GM18520 (cell line): ENCODE measurements at regions not wholly inside any gene's neighbourhood (a gene's known extent, or its start where the extent isn't known, plus 50 kb on each side); places are given as distances from the start of the nearest gene placed in this dataset.
"Not testable (repeated sequence)": the region's sequence is repeated elsewhere in the genome, so short reads cannot be mapped to it uniquely, and the experiment has no call there.

Experiments
- ATAC-seq: cut with Tn5 transposase; IDR thresholded peaks from one replicate; pipeline ENCODE4 v1.9.1; 2021; ENCODE audit not compliant: unreplicated experiment

DNA sequence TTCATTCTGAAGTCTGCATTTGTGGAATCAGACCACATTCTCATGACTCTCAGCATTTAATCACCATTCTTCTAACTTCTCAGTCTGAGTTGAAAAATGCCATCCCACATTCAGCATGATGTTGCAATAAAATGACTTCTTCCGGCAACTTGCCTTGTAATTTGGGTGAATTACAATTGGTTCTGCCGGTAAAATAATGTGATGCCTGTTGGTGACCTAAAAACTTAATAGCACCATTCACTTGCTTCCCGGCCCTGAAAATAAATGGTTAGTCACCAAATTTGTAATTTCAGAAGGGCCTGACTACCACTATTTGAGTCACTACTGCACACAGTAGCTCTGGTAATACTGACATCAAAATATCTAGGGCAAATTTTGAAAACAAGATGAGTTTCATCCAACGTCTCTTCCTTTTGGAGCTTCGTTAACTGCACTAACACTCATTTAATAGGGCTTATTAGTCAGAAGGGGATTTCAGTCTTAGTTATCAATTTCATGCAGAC, 637.1 kb upstream of the CHAC2 start:
- peak; percentile 42 for ATAC-seq

DNA sequence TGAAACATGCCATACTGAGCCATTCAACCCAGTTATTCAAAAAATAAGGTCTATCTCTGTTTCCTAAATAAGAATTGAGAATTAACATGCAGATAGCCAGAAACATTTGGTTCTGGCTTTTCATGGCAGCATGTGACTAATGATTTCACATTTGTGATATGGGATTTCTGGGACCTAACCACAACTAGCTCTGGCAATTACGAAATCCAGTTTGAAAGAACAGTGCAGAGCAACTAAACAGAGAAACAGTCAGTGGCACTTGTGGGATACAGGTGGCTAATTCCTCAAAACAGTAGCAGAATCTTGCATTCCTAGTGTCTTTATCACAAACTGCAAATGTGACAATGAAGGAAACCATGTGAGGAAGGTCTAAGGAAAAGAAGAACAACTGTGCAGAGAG, 637.8 kb upstream of the CHAC2 start:
- ATAC-seq: no peak

DNA sequence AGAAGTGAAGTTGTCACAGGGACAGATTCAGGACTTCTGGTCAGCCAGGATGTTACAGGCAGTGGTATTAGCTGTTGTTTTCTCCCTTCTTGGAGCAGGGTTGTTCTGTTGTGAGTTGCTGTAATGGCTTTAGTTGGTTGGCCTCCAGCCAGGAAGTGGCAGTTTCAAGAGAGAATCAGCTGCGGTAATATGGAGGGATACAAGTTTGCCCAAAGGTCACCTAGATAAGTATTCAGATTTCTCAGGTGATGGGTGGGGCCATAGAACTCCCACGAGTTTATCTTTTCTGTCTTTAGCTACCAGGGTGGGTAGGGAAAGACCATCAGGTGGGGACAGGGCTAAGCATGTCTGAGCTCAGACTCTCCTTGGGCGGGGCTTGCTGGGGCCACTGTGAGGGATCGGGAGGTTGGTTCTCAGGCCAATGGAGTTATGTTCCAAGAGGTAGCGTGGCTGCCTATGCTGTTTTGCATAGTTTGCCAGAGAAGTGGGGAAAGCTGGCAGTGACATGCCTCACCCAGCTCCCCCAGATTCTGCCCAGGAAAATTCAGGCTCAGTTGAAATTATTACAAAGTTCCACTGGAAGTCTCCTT, 640.4 kb upstream of the CHAC2 start:
- ATAC-seq: no peak

DNA sequence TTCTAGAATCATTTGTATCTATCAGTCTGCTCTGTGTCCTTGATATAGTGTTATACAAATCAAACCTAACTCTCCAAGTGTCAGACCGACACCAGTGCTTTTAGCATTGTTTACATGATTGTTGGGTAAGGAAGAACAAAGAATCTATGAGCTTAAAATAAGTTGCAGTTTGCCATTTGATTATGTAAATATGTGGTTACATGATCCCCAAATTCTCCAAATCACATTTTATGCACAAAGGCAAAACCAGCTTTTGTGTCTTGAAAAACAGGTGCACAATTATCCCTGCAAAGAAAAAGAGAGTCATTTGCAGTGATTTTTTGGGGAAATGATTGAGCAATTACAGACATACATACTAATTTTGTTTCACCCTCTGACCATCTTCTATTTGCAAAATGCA, 652.6 kb upstream of the CHAC2 start:
- ATAC-seq: no peak

DNA sequence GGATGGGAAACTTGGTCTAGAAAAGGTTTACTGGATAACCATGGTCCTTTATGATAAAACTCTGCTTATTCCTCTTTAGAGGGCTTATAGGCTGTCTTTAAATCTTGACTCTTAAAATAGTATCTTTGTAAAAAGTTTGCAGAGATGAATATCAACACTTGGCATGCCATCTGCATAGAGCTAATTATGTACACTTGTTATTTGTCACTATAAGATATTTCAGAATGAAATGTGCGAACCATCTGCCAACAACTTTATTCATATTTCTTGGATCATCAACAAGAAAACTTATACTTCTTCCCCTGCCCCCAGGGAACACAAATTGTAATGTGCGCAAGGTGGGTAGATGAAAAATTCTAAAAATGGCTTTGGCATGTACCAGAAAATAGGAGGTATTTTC, 653.0 kb upstream of the CHAC2 start:
- no peak for ATAC-seq

DNA sequence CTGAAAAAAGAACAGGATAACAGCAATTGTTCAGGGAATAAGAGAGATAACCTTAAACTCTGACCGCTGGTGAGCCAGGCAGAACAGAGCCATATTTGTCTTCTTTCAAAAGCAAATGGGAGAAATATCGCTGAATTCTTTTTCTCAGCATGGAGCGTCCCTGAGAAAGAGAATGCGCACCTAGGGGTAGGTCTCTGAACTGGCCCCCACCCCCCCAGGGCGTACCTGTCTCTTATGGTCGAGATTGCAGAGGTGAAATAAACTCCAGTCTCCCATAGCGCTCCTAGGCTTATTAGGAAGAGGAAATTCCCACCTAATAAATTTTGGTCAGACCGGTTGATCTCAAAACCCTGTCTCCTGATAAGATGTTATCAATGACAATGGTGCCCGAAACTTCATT, 655.2 kb upstream of the CHAC2 start:
- ATAC-seq: not testable (repeated sequence)

DNA sequence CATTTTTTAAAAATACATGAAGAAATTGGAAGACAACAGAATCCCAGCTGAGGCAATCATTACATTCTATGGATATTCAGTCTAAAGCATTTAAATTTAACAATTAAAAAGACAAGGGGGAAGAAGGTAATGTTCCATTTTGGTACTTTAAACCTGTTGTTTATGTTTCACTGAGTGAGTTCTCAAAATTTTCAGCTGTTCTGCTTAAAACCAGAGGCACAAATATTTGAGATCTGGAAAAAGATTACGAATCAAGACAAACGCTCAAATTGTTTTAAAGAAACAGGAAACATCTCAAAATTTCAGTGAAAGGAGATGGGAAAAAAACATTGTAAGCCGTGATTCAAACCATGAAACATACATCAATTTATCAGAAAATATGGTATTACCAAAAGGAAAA, 656.2 kb upstream of the CHAC2 start:
- ATAC-seq: no peak

DNA sequence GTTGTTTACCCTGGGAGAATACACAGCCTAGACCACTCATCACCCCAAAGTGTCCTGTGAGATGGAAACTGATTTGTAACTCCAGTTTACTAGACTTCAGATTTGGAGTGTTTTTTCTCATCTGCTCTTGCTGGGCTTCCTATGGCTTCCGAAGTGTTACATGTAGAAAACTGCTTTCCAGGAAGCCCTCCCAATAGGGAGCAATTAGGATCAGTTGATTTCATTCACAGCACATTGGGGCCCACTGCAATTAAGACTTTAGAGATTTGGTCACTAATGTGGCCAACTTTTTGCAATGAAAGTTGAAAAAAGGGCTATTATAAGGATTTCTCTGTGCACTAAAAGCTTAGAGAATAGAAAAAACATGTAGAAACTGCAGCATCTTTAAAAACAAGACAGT, 656.6 kb upstream of the CHAC2 start:
- no peak for ATAC-seq

DNA sequence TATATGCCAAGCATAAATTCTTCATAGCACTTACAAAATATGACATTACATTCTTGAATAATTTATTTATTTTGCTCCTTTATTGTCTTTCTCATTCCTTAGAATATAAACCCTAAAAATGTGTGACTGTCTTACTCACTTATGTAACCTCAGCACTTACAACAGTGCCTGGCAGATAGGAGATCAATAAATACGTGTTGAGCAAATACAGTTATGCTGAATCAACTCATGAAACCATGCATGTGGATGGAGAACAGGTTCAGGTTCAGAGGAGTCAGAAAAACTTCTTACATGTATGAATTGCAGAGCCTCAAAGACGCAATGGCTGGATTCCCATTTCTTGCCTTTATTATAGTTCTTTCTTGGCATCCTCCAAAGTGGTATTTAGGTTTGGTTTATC, 659.4 kb upstream of the CHAC2 start:
- ATAC-seq: no peak

DNA sequence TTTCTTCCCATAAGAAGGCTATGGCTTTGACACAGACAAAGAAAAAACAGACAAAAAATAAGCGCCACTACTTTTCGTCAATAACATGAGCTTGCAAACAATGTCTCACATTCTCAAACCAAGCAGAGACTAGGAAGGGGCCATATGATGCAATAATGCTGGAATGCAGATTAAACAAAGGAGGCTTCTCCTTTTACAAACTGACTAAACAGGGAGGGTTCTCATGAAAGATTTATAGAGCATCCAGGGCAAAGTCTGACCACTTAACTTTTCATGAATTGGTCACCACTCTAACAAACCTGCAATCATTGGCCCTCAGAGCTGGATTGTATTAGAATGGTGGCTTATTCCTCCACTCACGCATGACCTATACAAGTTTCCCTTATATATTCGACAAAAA, 663.3 kb upstream of the CHAC2 start:
- ATAC-seq: no peak

DNA sequence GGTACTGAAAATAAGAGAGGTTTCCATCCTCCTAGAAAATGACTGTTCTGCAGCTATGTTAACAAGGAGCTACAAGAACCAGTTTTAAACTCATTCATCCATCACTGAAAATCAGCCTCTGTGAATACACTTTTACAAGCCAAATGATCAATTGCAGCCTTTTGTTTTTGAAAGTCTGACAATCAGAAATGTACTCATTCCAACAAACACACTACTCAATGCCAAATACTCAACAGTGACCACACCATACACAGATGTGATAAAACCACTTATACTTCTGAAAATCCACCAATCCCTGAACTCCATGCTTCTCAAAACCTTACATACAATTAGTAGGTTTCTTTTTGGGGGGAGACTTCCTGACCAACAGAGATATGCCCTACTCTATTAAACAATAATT, 663.9 kb upstream of the CHAC2 start:
- ATAC-seq: no peak

DNA sequence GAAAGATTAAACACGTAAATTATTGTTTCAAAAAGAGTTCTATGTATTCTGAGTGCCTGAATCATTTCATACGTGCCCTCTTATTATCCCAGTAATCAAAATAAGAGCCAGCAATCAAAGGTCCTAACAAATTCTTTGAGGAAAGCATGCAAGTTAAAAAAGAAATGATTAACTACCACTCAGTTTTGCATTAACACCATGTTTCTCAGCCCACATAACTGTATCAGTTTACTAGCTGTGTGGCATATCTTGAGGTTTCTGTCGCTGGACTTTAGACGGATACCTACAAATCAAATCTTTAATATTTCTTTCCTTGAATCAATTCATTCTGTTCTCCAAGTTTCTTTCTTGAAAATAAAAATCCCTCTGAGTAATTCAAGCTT, 668.9 kb upstream of the CHAC2 start:
- ATAC-seq: no peak

DNA sequence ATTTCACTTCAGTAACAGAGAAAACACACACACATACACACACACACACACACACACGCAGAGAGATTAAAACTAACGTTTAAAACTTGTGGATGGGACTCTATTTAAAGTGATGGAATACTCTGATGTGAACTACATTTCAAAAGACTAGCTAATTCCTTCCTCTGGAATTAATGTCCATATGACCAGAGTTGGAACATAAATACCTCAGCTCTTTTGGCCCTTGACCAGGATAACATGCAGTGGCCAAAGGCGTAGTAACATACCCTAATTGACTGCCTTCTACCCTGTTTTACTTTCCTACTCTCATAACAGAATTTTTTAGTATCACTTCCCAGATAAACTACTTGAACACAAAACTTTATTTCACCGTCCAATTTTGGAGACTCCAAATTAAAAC, 671.3 kb upstream of the CHAC2 start:
- ATAC-seq: no peak

DNA sequence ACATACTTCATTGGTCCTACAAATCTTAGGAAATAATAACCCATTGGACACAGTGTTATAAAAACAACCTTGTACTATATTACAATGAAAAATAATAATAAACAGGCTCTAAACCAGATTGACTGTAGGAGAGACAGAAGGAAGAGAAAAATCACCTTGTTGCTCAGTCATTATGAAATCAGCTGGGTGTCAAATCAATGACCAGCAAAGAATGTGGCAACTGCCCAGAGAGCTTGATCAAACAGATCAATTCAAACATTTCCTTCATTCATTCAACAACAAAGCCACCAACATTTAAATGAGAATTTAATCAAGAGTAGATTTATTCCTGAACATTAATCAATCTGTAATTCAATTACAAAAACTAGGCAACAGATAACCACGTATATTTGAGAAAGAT, 671.9 kb upstream of the CHAC2 start:
- no peak for ATAC-seq

DNA sequence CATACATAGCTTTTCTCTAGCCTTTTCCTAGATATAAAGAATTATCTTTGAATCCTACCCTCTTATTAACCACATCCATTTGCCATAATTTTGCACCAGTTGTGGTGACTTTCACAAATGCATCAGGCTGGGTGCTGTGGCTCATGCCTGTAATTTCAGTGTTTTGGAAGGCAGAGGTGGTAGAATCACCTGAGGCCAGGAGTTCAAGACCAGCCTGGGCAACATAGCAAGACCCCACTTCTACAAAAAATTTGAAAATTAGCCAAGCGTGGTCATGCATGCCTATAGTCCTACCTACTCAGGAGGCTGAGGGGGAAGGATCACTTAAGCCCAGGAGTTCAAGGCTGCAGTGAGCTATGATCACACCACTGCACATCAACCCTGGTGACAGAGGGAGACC, 672.4 kb upstream of the CHAC2 start:
- no peak for ATAC-seq

DNA sequence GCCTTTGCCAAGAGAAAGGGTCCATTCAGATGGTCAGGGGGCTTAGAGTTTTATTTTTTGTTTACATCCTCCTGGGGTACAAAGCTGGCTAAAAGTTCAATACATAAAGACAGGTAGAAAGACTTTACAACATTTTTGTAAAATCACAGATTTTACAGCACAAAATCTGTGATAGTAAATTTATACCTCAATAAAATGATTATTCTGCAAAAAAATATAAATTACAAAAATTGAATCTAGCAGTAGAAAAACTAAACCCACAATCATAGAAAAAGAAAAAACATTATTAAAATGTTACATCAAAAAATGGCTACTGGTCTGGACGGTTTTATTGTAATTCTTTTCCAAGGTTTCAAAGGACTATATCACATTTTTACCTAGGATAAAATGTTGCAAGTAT, 674.2 kb upstream of the CHAC2 start:
- no peak for ATAC-seq

DNA sequence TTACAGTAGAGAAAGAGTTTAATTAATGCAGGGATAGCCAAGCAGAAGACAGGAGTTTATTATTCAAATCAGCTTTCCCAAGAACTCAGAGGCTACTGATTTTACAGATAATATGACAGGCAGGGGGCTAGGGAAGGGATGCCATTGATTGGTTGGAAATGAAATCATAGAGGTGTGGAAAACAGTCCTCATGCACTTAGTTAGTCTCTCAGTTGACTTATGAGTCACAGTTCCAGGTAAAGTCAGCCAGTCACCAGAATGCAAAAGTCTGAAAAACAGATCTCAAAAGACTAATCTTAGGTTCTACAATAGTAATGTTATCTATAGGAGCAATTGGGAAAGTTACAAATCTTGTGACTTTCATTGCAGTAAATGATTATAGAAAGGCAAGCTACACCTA, 676.4 kb upstream of the CHAC2 start:
- no peak for ATAC-seq

DNA sequence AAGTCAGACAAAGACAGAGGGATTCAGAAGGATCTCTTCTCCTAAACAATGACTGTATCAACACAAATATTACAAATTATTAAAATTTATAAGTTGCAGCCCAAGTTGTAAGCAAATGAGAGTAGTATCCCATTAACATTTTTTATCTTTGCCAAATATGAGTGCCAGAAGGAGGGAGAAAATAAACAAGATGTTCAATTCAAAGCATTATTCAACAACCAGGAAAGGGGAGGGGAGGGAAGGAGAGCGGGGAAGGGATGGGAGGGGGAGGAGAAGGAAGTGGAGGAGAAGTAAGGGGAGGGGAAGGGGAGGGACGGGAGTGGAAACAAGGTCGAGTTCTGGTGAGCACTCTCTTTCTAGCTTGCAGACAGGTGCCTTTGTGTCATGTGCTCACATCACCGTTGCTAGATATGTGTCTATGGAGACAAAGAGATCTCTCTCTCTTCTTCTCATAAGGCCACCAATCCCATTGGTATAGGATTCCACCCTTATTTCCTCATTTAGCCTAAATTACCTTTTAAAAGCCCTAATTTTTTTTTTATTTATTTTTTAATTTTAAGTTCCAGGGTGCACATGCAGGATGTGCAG, 679.6 kb upstream of the CHAC2 start:
- no peak for ATAC-seq

DNA sequence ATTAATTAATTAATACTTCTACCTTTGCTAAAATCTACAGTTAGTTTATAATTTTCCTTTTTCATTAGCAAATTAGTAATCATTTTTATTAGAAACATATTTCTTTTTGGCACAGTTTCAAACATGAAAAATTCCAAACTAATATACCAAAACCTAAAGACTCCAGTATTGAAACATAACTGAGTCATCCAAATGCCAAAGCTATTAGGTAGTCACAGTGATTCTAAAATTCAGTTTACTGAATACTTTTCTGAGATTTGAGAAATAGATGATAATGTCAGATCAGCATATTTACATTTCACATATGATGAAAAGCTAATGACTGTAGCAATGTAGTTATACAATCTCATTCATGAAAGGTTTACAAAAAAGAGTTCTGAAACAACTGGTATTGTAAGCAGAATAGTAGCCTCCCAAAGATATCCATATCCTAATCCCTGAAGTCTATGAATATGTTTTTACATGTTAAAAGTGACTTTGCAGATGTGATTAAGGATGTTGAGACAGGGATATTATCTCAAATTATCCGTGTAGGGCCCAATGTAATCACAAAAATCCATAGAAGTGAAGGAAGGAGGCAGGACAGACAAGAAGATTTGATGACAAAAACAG, 680.2 kb upstream of the CHAC2 start:
- no peak for ATAC-seq

DNA sequence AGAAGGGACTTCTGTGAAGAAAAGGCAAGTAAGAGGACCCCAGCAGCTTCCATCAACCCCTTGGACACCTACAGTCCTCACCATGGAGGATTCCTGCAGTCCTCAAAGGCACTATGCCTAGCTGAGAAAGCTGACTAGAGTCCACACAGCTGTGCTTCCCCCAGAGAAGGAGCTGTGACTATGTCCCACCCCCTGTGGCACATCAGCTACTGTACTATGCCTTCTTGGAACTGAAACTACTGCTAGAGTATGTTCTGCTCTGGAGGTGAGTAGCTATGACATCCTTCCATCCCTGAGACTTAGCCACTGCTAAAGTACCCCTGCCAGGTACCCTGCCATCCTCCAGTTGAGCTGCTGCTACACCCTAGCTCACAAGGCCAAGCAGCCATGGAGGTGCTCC, 690.2 kb upstream of the CHAC2 start:
- ATAC-seq: no peak

DNA sequence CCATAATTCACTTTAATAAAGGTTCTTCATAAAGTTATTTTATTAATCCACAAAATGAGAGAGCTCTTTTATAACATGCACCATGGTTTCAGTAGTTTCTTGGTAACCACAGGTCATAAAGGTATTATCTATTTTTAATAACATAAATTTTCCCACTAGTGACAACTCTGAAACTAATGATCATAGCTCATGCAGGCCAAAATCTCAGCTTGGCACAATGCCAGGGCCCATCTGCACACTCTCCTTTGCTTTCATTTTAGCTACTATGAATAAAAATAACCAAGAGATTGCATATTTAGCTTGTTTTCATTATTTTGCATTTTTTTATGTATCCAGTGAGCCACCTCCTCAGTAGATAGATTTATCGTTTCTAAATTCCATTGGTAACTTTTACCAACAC, 691.8 kb upstream of the CHAC2 start:
- no peak for ATAC-seq

DNA sequence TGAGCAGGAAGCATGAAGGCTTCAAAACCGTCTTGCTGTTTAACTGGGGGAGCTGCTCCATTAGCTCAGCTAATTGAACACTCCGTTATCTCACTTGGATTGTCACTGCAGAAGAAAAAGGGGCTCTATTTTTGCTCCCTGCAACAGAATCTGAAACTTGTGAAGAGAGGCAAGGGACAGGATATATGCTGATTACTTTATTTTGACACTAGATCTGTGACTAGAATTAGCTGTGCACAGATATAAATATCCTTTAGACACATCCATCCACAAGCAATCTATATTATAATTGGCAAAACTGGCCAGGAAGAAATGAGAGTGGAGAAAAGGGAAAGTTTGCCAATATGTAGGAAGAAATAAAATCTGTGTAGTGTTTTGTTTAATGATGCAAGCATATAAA, 700.1 kb upstream of the CHAC2 start:
- no peak for ATAC-seq

DNA sequence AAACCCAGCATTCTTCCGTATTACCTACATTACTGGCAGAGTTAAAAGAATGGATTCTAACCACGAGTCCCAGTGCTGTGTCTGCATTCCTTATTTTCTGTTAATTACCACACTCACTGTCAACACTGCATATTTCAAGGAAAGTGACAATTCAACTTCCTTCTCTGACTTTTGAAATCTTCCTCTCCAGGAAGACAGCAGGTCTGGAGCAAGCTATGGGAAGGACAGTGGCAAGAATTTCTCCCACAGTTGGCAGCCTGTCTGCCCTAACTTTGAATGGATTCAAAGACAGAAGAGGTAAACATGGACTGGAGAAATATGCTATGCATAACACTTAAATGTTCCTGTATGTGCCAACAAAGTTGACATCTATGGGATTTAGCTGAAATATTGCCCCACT, 700.5 kb upstream of the CHAC2 start:
- ATAC-seq: no peak
